ENCODE measurements at regions not wholly inside any gene's neighbourhood (a gene's known extent, or its start where the extent isn't known, plus 50 kb on each side); places are given as distances from the start of the nearest gene placed in this dataset.

GRCh38 chr1:55662875-55663274, 447.7 kb upstream of the USP24 start:
- Histone ChIP-seq H2AFZ (ENCODE audit: low read length) (no peak overlapping the region), H4K20me1 (ENCODE audit: insufficient read depth, low read length) (no peaks in the 10 kb centered on the region), H3K9me2 (ENCODE audit: insufficient read depth, low read length) (no peaks in the 10 kb centered on the region), H3K4me2 (ENCODE audit: low read length) (no peak overlapping the region), H3K36me3 (ENCODE audit: insufficient read depth, low read length) (no peaks in the 10 kb centered on the region), H3K4me3 (ENCODE audit: low read depth, low read length, poor library complexity, severe bottlenecking) (no peak overlapping the region), H3K4me1 (ENCODE audit: insufficient read depth, low read length, poor library complexity, severe bottlenecking) (no peaks in the 10 kb centered on the region), H3K27ac (ENCODE audit: low read depth, low read length, poor library complexity, severe bottlenecking) (no peak overlapping the region), H3K9me3 (ENCODE audit: low read length) (peaks cover 4% of the 10 kb centered on the region; the same call in 1 of the 2 replicates), H3K79me2 (ENCODE audit: insufficient read depth, low read depth, low read length) (no peaks in the 10 kb centered on the region)
- BruUV-seq (replicated peaks) = no TSS peak
- intact Hi-C loops (cut with micrococcal nuclease; ENCODE audit: unreplicated experiment) = no loop called here
- no peak for TF ChIP-seq CTCF (conservative IDR thresholded peaks at IDR 0.05; ENCODE audit: low read length)
- no peak for TF ChIP-seq EZH2phosphoT487 (IDR thresholded peaks at IDR 0.05; ENCODE audit: borderline replicate concordance, low read depth, low read length)
- ChIA-PET CTCF (ENCODE audit: unreplicated experiment) (no interaction called here), POLR2A (no interaction called here)
- DNase-seq (ENCODE audit: low spot score) = no peak

GRCh38 chr1:55658917-55659316, 443.8 kb upstream of the USP24 start:
- Histone ChIP-seq H3K4me1 (ENCODE audit: insufficient read depth, low read length, poor library complexity, severe bottlenecking) (no peaks in the 10 kb centered on the region), H3K79me2 (ENCODE audit: insufficient read depth, low read depth, low read length) (no peaks in the 10 kb centered on the region), H3K27ac (ENCODE audit: low read depth, low read length, poor library complexity, severe bottlenecking) (no peak overlapping the region), H4K20me1 (ENCODE audit: insufficient read depth, low read length) (no peaks in the 10 kb centered on the region), H3K36me3 (ENCODE audit: insufficient read depth, low read length) (no peaks in the 10 kb centered on the region), H3K4me2 (ENCODE audit: low read length) (no peak overlapping the region), H3K9me2 (ENCODE audit: insufficient read depth, low read length) (no peaks in the 10 kb centered on the region), H3K4me3 (ENCODE audit: low read depth, low read length, poor library complexity, severe bottlenecking) (no peak overlapping the region), H2AFZ (ENCODE audit: low read length) (no peak overlapping the region), H3K9me3 (ENCODE audit: low read length) (peaks cover 4% of the 10 kb centered on the region; the same call in 1 of the 2 replicates)
- no TSS peak for BruUV-seq (replicated peaks)
- intact Hi-C loops (cut with micrococcal nuclease; ENCODE audit: unreplicated experiment) = no loop called here
- CTCF ChIA-PET (ENCODE audit: unreplicated experiment) = no interaction called here
- POLR2A ChIA-PET = no interaction called here
- no peak for DNase-seq (ENCODE audit: low spot score)
- TF ChIP-seq CTCF (conservative IDR thresholded peaks at IDR 0.05; ENCODE audit: low read length) (no peak), EZH2phosphoT487 (IDR thresholded peaks at IDR 0.05; ENCODE audit: borderline replicate concordance, low read depth, low read length) (no peak)

- intact Hi-C loops (cut with micrococcal nuclease; ENCODE audit: unreplicated experiment) = no loop called here
- Histone ChIP-seq H3K4me1 (ENCODE audit: insufficient read depth, low read length, poor library complexity, severe bottlenecking) (no peaks in the 10 kb centered on the region), H3K79me2 (ENCODE audit: insufficient read depth, low read depth, low read length) (no peaks in the 10 kb centered on the region), H3K27ac (ENCODE audit: low read depth, low read length, poor library complexity, severe bottlenecking) (no peak overlapping the region), H4K20me1 (ENCODE audit: insufficient read depth, low read length) (no peaks in the 10 kb centered on the region; the same call in 1 of the 2 replicates), H3K36me3 (ENCODE audit: insufficient read depth, low read length) (no peaks in the 10 kb centered on the region), H3K4me3 (ENCODE audit: low read depth, low read length, poor library complexity, severe bottlenecking) (no peak overlapping the region), H3K9me3 (ENCODE audit: low read length) (no peaks in the 10 kb centered on the region), H3K4me2 (ENCODE audit: low read length) (no peak overlapping the region), H3K9me2 (ENCODE audit: insufficient read depth, low read length) (no peaks in the 10 kb centered on the region), H2AFZ (ENCODE audit: low read length) (no peak overlapping the region)
- BruUV-seq (replicated peaks) = no TSS peak
- TF ChIP-seq EZH2phosphoT487 (IDR thresholded peaks at IDR 0.05; ENCODE audit: borderline replicate concordance, low read depth, low read length) (no peak), CTCF (conservative IDR thresholded peaks at IDR 0.05; ENCODE audit: low read length) (no peak)
- DNase-seq (ENCODE audit: low spot score) = no peak
- ChIA-PET POLR2A (interaction anchor here (1.5 kb wide), 1 partner anchor 15 kb away, joined by 3 read pairs; no protein-coding TSS in a partner anchor), CTCF (ENCODE audit: unreplicated experiment) (no interaction called here)
Observed at GRCh38 chr1:55654750-55655149, 439.6 kb upstream of the USP24 start.
